ENCODE measurements at regions not wholly inside any gene's neighbourhood (a gene's known extent, or its start where the extent isn't known, plus 50 kb on each side); places are given as distances from the start of the nearest gene placed in this dataset.

GRCh38 chr4:27577951-27578350, 717.3 kb downstream of the STIM2 start:
- TF ChIP-seq SPI1 (IDR thresholded peaks at IDR 0.05; ENCODE audit: borderline replicate concordance, low read depth) (no peak), CTCF (IDR thresholded peaks at IDR 0.05; ENCODE audit: insufficient read depth, low read length) (no peak), REST (IDR thresholded peaks at IDR 0.05; ENCODE audit: insufficient replicate concordance, low read depth) (no peak)

Data from HL-60 (cell line).